Colonic mucosa (tissue), 4 donors: ENCODE measurements at regions not wholly inside any gene's neighbourhood (a gene's known extent, or its start where the extent isn't known, plus 50 kb on each side); places are given as distances from the start of the nearest gene placed in this dataset.

ENCODE experiments used
- DNase-seq: peaks from one replicate; pipeline ENCODE4 v3.0.0-alpha.2; 2020
- H3K27ac ChIP-seq: fragments of 200-600 bp; one replicate; pipeline ENCODE4 v1.8.0; 2021
- H3K27me3 ChIP-seq: fragments of 200-600 bp; one replicate; pipeline ENCODE4 v1.8.0; 2021
- H3K36me3 ChIP-seq: fragments of 200-600 bp; one replicate; pipeline ENCODE4 v1.8.0; 2021
- H3K4me1 ChIP-seq: fragments of 200-600 bp; one replicate; pipeline ENCODE4 v1.8.0; 2021; ENCODE audit warnings: mild to moderate bottlenecking
- H3K4me3 ChIP-seq: fragments of 200-600 bp; one replicate; pipeline ENCODE4 v1.8.0; 2021
- H3K9ac ChIP-seq, 2 donors: one replicate each; pipeline ENCODE4 v1.7.0; 2013; ENCODE audit warnings: control low read depth in 2 of 2, low read depth in 2 of 2, low read length in 2 of 2
- H3K9me3 ChIP-seq: fragments of 200-600 bp; one replicate; pipeline ENCODE4 v1.8.0; 2021
- CTCF ChIP-seq: fragments of 200-600 bp; IDR thresholded peaks from one replicate; pipeline ENCODE4 v1.8.0; 2022; ENCODE audit warnings: antibody characterized with exemption, mild to moderate bottlenecking
- intact Hi-C: fragments of 100-400 bp; cut with DNase I; formaldehyde crosslinking; loops from one replicate; pipeline ENCODE4 v1.14.1; 2022
- donor health status: healthy.
- donor health status: DM: no; HTN: no; CAD: no.
- donor health status: DM: no; HTN: no; CAD: no.

- no peaks in the 10 kb centered on the region for H3K4me1 ChIP-seq
- no peak for TF ChIP-seq CTCF
Observed at GRCh38 chr2:150705767-150706166, 218.3 kb upstream of the RND3 start.

GRCh38 chr2:150705357-150705756 is 217.9 kb upstream of the RND3 start:
- Histone ChIP-seq H3K9me3 (no peaks in the 10 kb centered on the region), H3K36me3 (no peaks in the 10 kb centered on the region), H3K4me1 (no peaks in the 10 kb centered on the region), H3K9ac (no peak overlapping the region), H3K27me3 (no peaks in the 10 kb centered on the region), H3K4me3 (no peak overlapping the region), H3K27ac (no peak overlapping the region)
- intact Hi-C loops, result no loop called here
- TF ChIP-seq CTCF, result no peak
- no peak for DNase-seq

More at GRCh38 chr2:150705767-150706166, 218.3 kb upstream of the RND3 start:
- Histone ChIP-seq H3K27me3 (no peaks in the 10 kb centered on the region), H3K27ac (no peak overlapping the region), H3K4me3 (no peak overlapping the region), H3K36me3 (no peaks in the 10 kb centered on the region), H3K9me3 (no peaks in the 10 kb centered on the region), H3K9ac (no peak overlapping the region)
- intact Hi-C loops, result no loop called here
- DNase-seq, result no peak

- Histone ChIP-seq H3K9ac (no peak overlapping the region), H3K4me3 (no peak overlapping the region), H3K36me3 (no peaks in the 10 kb centered on the region), H3K4me1 (no peaks in the 10 kb centered on the region), H3K27me3 (no peaks in the 10 kb centered on the region), H3K9me3 (no peaks in the 10 kb centered on the region), H3K27ac (no peak overlapping the region)
- DNase-seq, result no peak
- TF ChIP-seq CTCF, result no peak
- intact Hi-C loops, result no loop called here
Observed at GRCh38 chr2:150702791-150703190, 215.3 kb upstream of the RND3 start.

GRCh38 chr2:150700666-150701580 is 213.5 kb upstream of the RND3 start:
- TF ChIP-seq CTCF, result no peak
- DNase-seq, result no peak
- H3K9ac ChIP-seq, result no peak overlapping the region
- no peak overlapping the region for H3K27ac ChIP-seq
- no peaks in the 10 kb centered on the region for H3K9me3 ChIP-seq
- no peak overlapping the region for H3K4me3 ChIP-seq
- H3K36me3 ChIP-seq, result no peaks in the 10 kb centered on the region
- no peaks in the 10 kb centered on the region for H3K4me1 ChIP-seq
- intact Hi-C loops, result no loop called here
- H3K27me3 ChIP-seq, result no peaks in the 10 kb centered on the region

- Histone ChIP-seq H3K27me3 (no peaks in the 10 kb centered on the region), H3K9me3 (no peaks in the 10 kb centered on the region), H3K36me3 (no peaks in the 10 kb centered on the region), H3K4me3 (no peak overlapping the region), H3K4me1 (no peaks in the 10 kb centered on the region), H3K9ac (no peak overlapping the region), H3K27ac (no peak overlapping the region)
- DNase-seq, result no peak
- TF ChIP-seq CTCF, result no peak
- intact Hi-C loops, result no loop called here
Observed at GRCh38 chr2:150699218-150699617, 211.8 kb upstream of the RND3 start.
